ENCODE measurements at regions not wholly inside any gene's neighbourhood (a gene's known extent, or its start where the extent isn't known, plus 50 kb on each side); places are given as distances from the start of the nearest gene placed in this dataset.

GRCh38 chr13:40389081-40389641 lies 277.3 kb downstream of the FOXO1 start:
- no peak for DNase-seq (ENCODE audit: low read depth in 2 of 2)
- no peak for TF ChIP-seq CTCF (IDR thresholded peaks at IDR 0.05; ENCODE audit: low read depth, low read length)
- H3K4me3 ChIP-seq (replicated peaks in 1 of 2; ENCODE audit: low read depth in 2 of 2, low read length in 2 of 2): no peak overlapping the region

DNA sequence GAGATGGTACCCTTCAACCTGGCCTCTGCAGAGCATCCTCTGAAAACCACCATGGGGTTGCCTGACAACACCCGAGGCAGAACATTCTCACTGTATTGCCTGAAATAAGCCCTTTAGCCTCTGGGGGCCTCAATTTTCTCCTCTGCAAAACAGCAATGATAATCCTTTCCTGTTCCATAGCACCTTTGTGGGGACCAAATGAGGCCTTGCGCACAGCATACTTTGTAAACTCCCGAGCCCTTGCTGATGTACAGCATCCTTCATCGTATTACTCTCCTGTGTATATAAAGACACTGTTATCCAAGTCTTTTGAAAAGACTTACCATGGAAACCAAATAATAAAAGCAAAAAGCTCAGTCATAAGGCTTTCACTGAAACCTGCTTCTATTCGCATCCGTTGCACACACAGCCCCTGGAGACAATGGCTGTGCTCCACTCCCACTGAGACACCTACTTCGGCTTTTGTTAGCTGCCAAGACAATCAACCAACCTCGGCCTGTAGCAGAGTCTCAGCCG lies 276.0 kb downstream of the FOXO1 start:
- no peak for TF ChIP-seq CTCF (IDR thresholded peaks at IDR 0.05; ENCODE audit: low read depth, low read length)
- no peak overlapping the region for H3K4me3 ChIP-seq (replicated peaks in 1 of 2; ENCODE audit: low read depth in 2 of 2, low read length in 2 of 2)
- DNase-seq (ENCODE audit: low read depth in 2 of 2): no peak

GRCh38 chr13:40391788-40392187 lies 274.7 kb downstream of the FOXO1 start:
- no peak for TF ChIP-seq CTCF (IDR thresholded peaks at IDR 0.05; ENCODE audit: low read depth, low read length)
- no peak overlapping the region for H3K4me3 ChIP-seq (replicated peaks in 1 of 2; ENCODE audit: low read depth in 2 of 2, low read length in 2 of 2)
- no peak for DNase-seq (ENCODE audit: low read depth in 2 of 2)

- DNase-seq (ENCODE audit: low read depth in 2 of 2): peak in 1 of 2 donors; percentile 52
- no peak for TF ChIP-seq CTCF (IDR thresholded peaks at IDR 0.05; ENCODE audit: low read depth, low read length)
These were observed 272.0 kb downstream of the FOXO1 start for GRCh38 chr13:40394304-40394985.

DNA sequence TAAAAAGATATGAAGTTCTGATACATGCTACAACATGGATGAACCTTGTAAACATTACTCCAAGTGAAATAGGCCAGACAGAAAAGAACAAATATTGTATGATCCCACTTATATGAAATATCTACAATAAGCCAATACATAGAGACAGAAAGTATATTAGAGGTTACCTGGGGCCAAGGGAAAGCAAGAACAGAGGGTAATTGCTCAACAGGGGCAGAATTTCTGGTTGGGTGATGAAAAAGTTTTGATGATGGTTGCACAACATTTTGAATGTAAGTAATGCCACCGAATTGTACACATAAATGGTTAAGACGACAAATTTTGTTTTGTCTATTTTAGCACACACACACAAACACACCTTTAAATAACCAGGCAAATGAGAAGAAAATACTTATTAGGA lies 268.4 kb downstream of the FOXO1 start:
- TF ChIP-seq CTCF (IDR thresholded peaks at IDR 0.05; ENCODE audit: low read depth, low read length): no peak
- H3K4me3 ChIP-seq (replicated peaks in 1 of 2; ENCODE audit: low read depth in 2 of 2, low read length in 2 of 2): no peak overlapping the region
- DNase-seq (ENCODE audit: low read depth in 2 of 2): no peak

More at GRCh38 chr13:40394304-40394985, 272.0 kb downstream of the FOXO1 start:
- H3K4me3 ChIP-seq (replicated peaks in 1 of 2; ENCODE audit: low read depth in 2 of 2, low read length in 2 of 2): no peak overlapping the region

- TF ChIP-seq CTCF (IDR thresholded peaks at IDR 0.05; ENCODE audit: low read depth, low read length): no peak
- no peak overlapping the region for H3K4me3 ChIP-seq (replicated peaks in 1 of 2; ENCODE audit: low read depth in 2 of 2, low read length in 2 of 2)
- no peak for DNase-seq (ENCODE audit: low read depth in 2 of 2)
These were observed 266.7 kb downstream of the FOXO1 start for GRCh38 chr13:40399756-40400155.

Data from cardiac fibroblast (primary cell).